T1000 (cell line): ENCODE measurements at regions not wholly inside any gene's neighbourhood (a gene's known extent, or its start where the extent isn't known, plus 50 kb on each side); places are given as distances from the start of the nearest gene placed in this dataset.
"Not testable (repeated sequence)": the region's sequence is repeated elsewhere in the genome, so short reads cannot be mapped to it uniquely, and the experiment has no call there.

Source experiments
- DNase-seq: peaks from one replicate; lab custom pipeline; 2025; ENCODE audit warnings: mixed read lengths; lab: John Stamatoyannopoulos, UW

GRCh38 chr6:141498977-141499376, 633.7 kb upstream of the GJE1 start:
- no peak for DNase-seq

- DNase-seq: no peak
These were observed 640.0 kb upstream of the GJE1 start for GRCh38 chr6:141492521-141493284.

GRCh38 chr6:141491684-141492083, 641.0 kb upstream of the GJE1 start:
- DNase-seq: no peak

- DNase-seq: no peak
These were observed 641.7 kb upstream of the GJE1 start for GRCh38 chr6:141490982-141491381.

GRCh38 chr6:141488488-141488887, 644.2 kb upstream of the GJE1 start:
- no peak for DNase-seq

- DNase-seq: no peak
These were observed 645.8 kb upstream of the GJE1 start for GRCh38 chr6:141486942-141487341.

GRCh38 chr6:141484711-141485110, 648.0 kb upstream of the GJE1 start:
- DNase-seq: no peak

- no peak for DNase-seq
These were observed 649.1 kb upstream of the GJE1 start for GRCh38 chr6:141483598-141484061.

- DNase-seq: no peak
These were observed 649.7 kb upstream of the GJE1 start for GRCh38 chr6:141482796-141483597.

GRCh38 chr6:141475259-141475658, 657.5 kb upstream of the GJE1 start:
- DNase-seq: no peak

- no peak for DNase-seq
These were observed 660.4 kb upstream of the GJE1 start for GRCh38 chr6:141472162-141472928.

GRCh38 chr6:141470810-141471209, 661.9 kb upstream of the GJE1 start:
- no peak for DNase-seq

- DNase-seq: no peak
These were observed 664.8 kb upstream of the GJE1 start for GRCh38 chr6:141467881-141468280.

- DNase-seq: no peak
These were observed 665.7 kb upstream of the GJE1 start for GRCh38 chr6:141467041-141467440.

GRCh38 chr6:141464896-141465295, 667.8 kb upstream of the GJE1 start:
- no peak for DNase-seq

GRCh38 chr6:141464490-141464889, 668.2 kb upstream of the GJE1 start:
- DNase-seq: no peak

- DNase-seq: no peak
These were observed 669.3 kb upstream of the GJE1 start for GRCh38 chr6:141463237-141463977.

- DNase-seq: no peak
These were observed 671.8 kb upstream of the GJE1 start for GRCh38 chr6:141460743-141461484.

GRCh38 chr6:141460245-141460644, 672.5 kb upstream of the GJE1 start:
- DNase-seq: not testable (repeated sequence)

- DNase-seq: not testable (repeated sequence)
These were observed 674.7 kb upstream of the GJE1 start for GRCh38 chr6:141457984-141458383.

- DNase-seq: no peak
These were observed 680.4 kb upstream of the GJE1 start for GRCh38 chr6:141452354-141452686.
